Fibroblast of lung (primary cell): ENCODE measurements at regions not wholly inside any gene's neighbourhood (a gene's known extent, or its start where the extent isn't known, plus 50 kb on each side); places are given as distances from the start of the nearest gene placed in this dataset.

Experiments used
- DNase-seq, 2 donors: peaks; one replicate each; pipeline versions ENCODE4 v3.0.0 to v3.0.0-alpha.2; 2010; ENCODE audit warnings: low read depth in 2 of 2
- H2AFZ ChIP-seq: 2 replicates; pipeline ENCODE4 v1.5.1; 2012; ENCODE audit warnings: low read length, control low read depth, inconsistent platforms
- H3K27ac ChIP-seq: 2 replicates; pipeline ENCODE4 v1.5.1; 2011; ENCODE audit warnings: low read length, control low read depth; ENCODE audit not compliant: insufficient read depth
- H3K27me3 ChIP-seq: 2 replicates; pipeline ENCODE4 v1.5.1; 2011; ENCODE audit warnings: mild to moderate bottlenecking, low read length; ENCODE audit not compliant: control insufficient read depth, insufficient read depth
- H3K36me3 ChIP-seq: 2 replicates; pipeline ENCODE4 v1.5.1; 2011; ENCODE audit warnings: low read length; ENCODE audit not compliant: control insufficient read depth, insufficient read depth
- H3K4me1 ChIP-seq: 2 replicates; pipeline ENCODE4 v1.5.1; 2011; ENCODE audit warnings: low read length; ENCODE audit not compliant: control insufficient read depth, insufficient read depth; ENCODE audit errors: extremely low read depth
- H3K4me2 ChIP-seq: 2 replicates; pipeline ENCODE4 v1.5.1; 2011; ENCODE audit warnings: low read length, control low read depth; ENCODE audit not compliant: insufficient read depth; ENCODE audit errors: extremely low read depth
- H3K4me3 ChIP-seq, 4 experiments: fragments of 200-600 bp in 1 of 4; sonication (generic) in 1 of 4; replicated peaks in 1 of 4; 2 replicates each; pipeline ENCODE4 v1.5.1; 2011 to 2016; ENCODE audit warnings: low read length in 4 of 4, low read depth in 3 of 4, mild to moderate bottlenecking in 3 of 4, control low read depth in 2 of 4, inconsistent platforms in 1 of 4, mixed read lengths in 1 of 4; ENCODE audit not compliant: insufficient read depth in 1 of 4; ENCODE audit errors: control extremely low read depth in 1 of 4
- H3K79me2 ChIP-seq: 2 replicates; pipeline ENCODE4 v1.5.1; 2012; ENCODE audit warnings: mild to moderate bottlenecking, low read length, inconsistent platforms; ENCODE audit not compliant: control insufficient read depth, insufficient read depth
- H3K9ac ChIP-seq: 2 replicates; pipeline ENCODE4 v1.5.1; 2011; ENCODE audit warnings: mild to moderate bottlenecking, low read length, control low read depth; ENCODE audit not compliant: insufficient read depth
- H3K9me3 ChIP-seq: 2 replicates; pipeline ENCODE4 v1.5.1; 2012; ENCODE audit warnings: low read depth, low read length; ENCODE audit not compliant: control insufficient read depth, insufficient read depth
- H4K20me1 ChIP-seq: 2 replicates; pipeline ENCODE4 v1.5.1; 2011; ENCODE audit warnings: low read length; ENCODE audit not compliant: control insufficient read depth, insufficient read depth; ENCODE audit errors: extremely low read depth
- CTCF ChIP-seq, 2 donors: IDR thresholded peaks in 1 of 2; conservative IDR thresholded peaks in 1 of 2; 1 replicate in 1 of 2; 2 replicates in 1 of 2; pipeline ENCODE4 v1.5.1; 2011 to 2012; ENCODE audit warnings: low read length in 2 of 2, control low read depth in 1 of 2, inconsistent platforms in 1 of 2, low read depth in 1 of 2, mild to moderate bottlenecking in 1 of 2
- EZH2 ChIP-seq: IDR thresholded peaks from 2 replicates; pipeline ENCODE4 v1.5.1; 2012; ENCODE audit warnings: low read length, control low read depth, mild to moderate bottlenecking; ENCODE audit errors: missing control alignments

- Histone ChIP-seq H4K20me1 (no peaks in the 10 kb centered on the region), H3K27ac (no peak overlapping the region), H3K36me3 (no peaks in the 10 kb centered on the region), H3K79me2 (no peaks in the 10 kb centered on the region), H2AFZ (no peak overlapping the region), H3K27me3 (no peaks in the 10 kb centered on the region), H3K4me3 (no peak overlapping the region), H3K4me1 (no peaks in the 10 kb centered on the region), H3K9ac (no peak overlapping the region), H3K9me3 (no peaks in the 10 kb centered on the region), H3K4me2 (no peak overlapping the region)
- TF ChIP-seq CTCF (conservative IDR thresholded peaks at IDR 0.05 in 1 of 2, IDR thresholded peaks at IDR 0.05 in 1 of 2; ENCODE audit: low read depth in 1 of 2, low read length in 2 of 2) = no peak
- no peak for DNase-seq
These were observed 578.3 kb downstream of the ETV1 start for GRCh38 chr7:13411151-13411550.

- Histone ChIP-seq H3K27ac (no peak overlapping the region), H3K4me1 (no peaks in the 10 kb centered on the region), H3K36me3 (no peaks in the 10 kb centered on the region), H3K27me3 (no peaks in the 10 kb centered on the region), H2AFZ (no peak overlapping the region), H4K20me1 (no peaks in the 10 kb centered on the region), H3K9me3 (no peaks in the 10 kb centered on the region), H3K4me3 (no peak overlapping the region), H3K79me2 (no peaks in the 10 kb centered on the region), H3K4me2 (no peak overlapping the region), H3K9ac (no peak overlapping the region)
- DNase-seq = no peak
- no peak for TF ChIP-seq CTCF (conservative IDR thresholded peaks at IDR 0.05 in 1 of 2, IDR thresholded peaks at IDR 0.05 in 1 of 2; ENCODE audit: low read depth in 1 of 2, low read length in 2 of 2)
- TF ChIP-seq EZH2 = no peak
These were observed 577.8 kb downstream of the ETV1 start for GRCh38 chr7:13411636-13412035.

GRCh38 chr7:13414181-13414580 is 575.3 kb downstream of the ETV1 start:
- H3K4me1 ChIP-seq = no peaks in the 10 kb centered on the region
- H3K4me3 ChIP-seq = no peak overlapping the region
- H2AFZ ChIP-seq = no peak overlapping the region
- no peaks in the 10 kb centered on the region for H3K27me3 ChIP-seq
- H3K27ac ChIP-seq = no peak overlapping the region
- TF ChIP-seq CTCF (conservative IDR thresholded peaks at IDR 0.05 in 1 of 2, IDR thresholded peaks at IDR 0.05 in 1 of 2; ENCODE audit: low read depth in 1 of 2, low read length in 2 of 2) (no peak), EZH2 (no peak)
- no peaks in the 10 kb centered on the region for H3K9me3 ChIP-seq
- H3K4me2 ChIP-seq = no peak overlapping the region
- H3K36me3 ChIP-seq = no peaks in the 10 kb centered on the region
- no peak overlapping the region for H3K9ac ChIP-seq
- H3K79me2 ChIP-seq = no peaks in the 10 kb centered on the region
- DNase-seq = no peak
- no peaks in the 10 kb centered on the region for H4K20me1 ChIP-seq
